Adipocyte (in vitro differentiated cells): ENCODE measurements at regions not wholly inside any gene's neighbourhood (a gene's known extent, or its start where the extent isn't known, plus 50 kb on each side); places are given as distances from the start of the nearest gene placed in this dataset.
A peak's percentile ranks its signal among the peaks of the same experiment; 100 is the strongest.

Source experiments
- DNase-seq: peaks from one replicate; pipeline ENCODE4 v3.0.0-alpha.2; 2015; ENCODE audit warnings: low read depth
- H3K27me3 ChIP-seq: replicated peaks from 2 replicates; pipeline ENCODE4 v1.7.0; 2013; ENCODE audit warnings: mild to moderate bottlenecking, low read length, moderate library complexity; ENCODE audit not compliant: control insufficient read depth, insufficient read depth
- H3K36me3 ChIP-seq: 2 replicates; pipeline ENCODE4 v1.7.0; 2013; ENCODE audit warnings: low read length, mild to moderate bottlenecking, moderate library complexity; ENCODE audit not compliant: control insufficient read depth, insufficient read depth, severe bottlenecking
- H3K4me1 ChIP-seq: 2 replicates; pipeline ENCODE4 v1.7.0; 2013; ENCODE audit warnings: mild to moderate bottlenecking, low read length, moderate library complexity; ENCODE audit not compliant: control insufficient read depth, insufficient read depth
- H3K4me3 ChIP-seq: 2 replicates; pipeline ENCODE4 v1.7.0; 2013; ENCODE audit warnings: mild to moderate bottlenecking, low read length, moderate library complexity
- H3K9ac ChIP-seq: 2 replicates; pipeline ENCODE4 v1.7.0; 2013; ENCODE audit warnings: mild to moderate bottlenecking, low read length, moderate library complexity
- H3K9me3 ChIP-seq: 2 replicates; pipeline ENCODE4 v1.7.0; 2013; ENCODE audit warnings: mild to moderate bottlenecking, low read length, moderate library complexity; ENCODE audit not compliant: control insufficient read depth

GRCh38 chr12:127539226-127539858 is 727.6 kb upstream of the TMEM132C start:
- Histone ChIP-seq H3K27me3 (no peaks in the 10 kb centered on the region), H3K4me1 (peaks cover 5% of the 10 kb centered on the region), H3K36me3 (no peaks in the 10 kb centered on the region), H3K9me3 (no peaks in the 10 kb centered on the region), H3K4me3 (no peak overlapping the region), H3K9ac (no peak overlapping the region)
- DNase-seq: no peak

- Histone ChIP-seq H3K27me3 (no peaks in the 10 kb centered on the region), H3K36me3 (no peaks in the 10 kb centered on the region), H3K9ac (no peak overlapping the region), H3K4me1 (peaks cover 5% of the 10 kb centered on the region), H3K4me3 (no peak overlapping the region), H3K9me3 (no peaks in the 10 kb centered on the region)
- DNase-seq: no peak
Observed at GRCh38 chr12:127542391-127542790, 724.6 kb upstream of the TMEM132C start.

GRCh38 chr12:127542931-127543330 is 724.0 kb upstream of the TMEM132C start:
- Histone ChIP-seq H3K9ac (no peak overlapping the region), H3K9me3 (no peaks in the 10 kb centered on the region), H3K27me3 (no peaks in the 10 kb centered on the region), H3K4me3 (no peak overlapping the region), H3K36me3 (no peaks in the 10 kb centered on the region), H3K4me1 (peaks cover 5% of the 10 kb centered on the region)
- no peak for DNase-seq

DNA sequence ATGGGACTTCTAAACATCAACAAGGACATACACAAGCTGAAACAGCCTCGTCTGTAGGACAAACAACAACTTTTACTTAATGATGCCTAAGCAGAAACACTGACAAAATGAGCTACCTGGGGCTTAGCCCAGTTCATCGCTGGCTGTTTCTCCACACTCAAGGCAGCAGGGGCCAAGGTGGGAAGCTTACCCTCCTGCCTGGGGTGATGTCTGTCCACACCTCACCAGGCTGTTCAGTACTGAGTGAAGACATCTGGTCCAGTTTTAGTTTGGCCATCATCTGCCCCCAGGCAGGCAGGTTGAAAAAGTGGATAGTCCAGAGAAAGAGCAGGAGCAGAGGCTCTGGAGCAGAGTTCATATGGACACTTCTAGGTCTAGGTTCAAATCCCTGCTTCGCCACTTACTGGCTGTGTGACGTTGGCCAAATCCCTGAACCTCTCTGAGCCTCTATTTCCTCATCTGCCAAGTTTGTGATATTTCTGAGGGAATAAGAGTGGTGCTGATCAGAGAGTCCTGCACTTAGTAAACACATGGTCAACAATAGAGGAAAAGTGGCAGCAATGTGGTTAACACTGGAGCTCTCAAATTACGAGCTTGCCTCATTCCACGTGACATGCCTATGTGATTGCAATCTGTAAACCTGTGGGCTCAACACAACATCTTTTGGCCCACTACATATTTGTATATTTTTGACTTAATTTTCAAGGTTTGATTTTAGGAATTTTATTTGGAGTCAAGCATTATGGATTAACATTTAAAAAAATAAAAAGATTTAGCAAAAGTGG is 720.1 kb upstream of the TMEM132C start:
- no peak for DNase-seq
- Histone ChIP-seq H3K9ac (no peak overlapping the region), H3K36me3 (no peaks in the 10 kb centered on the region), H3K4me3 (no peak overlapping the region), H3K27me3 (no peaks in the 10 kb centered on the region), H3K4me1 (peaks cover 12% of the 10 kb centered on the region), H3K9me3 (no peaks in the 10 kb centered on the region)

GRCh38 chr12:127548123-127548553 is 718.8 kb upstream of the TMEM132C start:
- DNase-seq: peak; percentile 48
- Histone ChIP-seq H3K27me3 (no peaks in the 10 kb centered on the region), H3K9me3 (no peaks in the 10 kb centered on the region), H3K4me1 (peaks cover 8% of the 10 kb centered on the region), H3K9ac (no peak overlapping the region), H3K4me3 (no peak overlapping the region), H3K36me3 (no peaks in the 10 kb centered on the region)

DNA sequence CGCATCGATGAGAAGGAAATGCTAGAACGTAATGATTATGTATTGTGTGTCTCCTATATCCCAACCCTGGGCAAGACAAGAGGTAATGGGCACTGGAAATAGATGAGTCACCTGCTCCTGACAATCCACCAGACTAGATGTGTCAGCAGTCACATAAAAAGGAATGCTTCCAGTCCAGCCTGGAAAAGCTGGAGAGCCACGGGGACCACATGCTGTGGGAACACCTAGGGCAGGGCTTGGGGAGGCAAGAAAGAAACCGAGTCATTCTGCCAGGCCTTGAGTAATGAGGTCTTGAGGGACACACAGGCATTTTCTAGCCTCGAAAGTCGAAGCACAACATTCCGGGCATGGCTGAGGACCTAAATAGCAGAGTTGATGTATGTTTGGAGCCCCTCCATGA is 716.7 kb upstream of the TMEM132C start:
- no peaks in the 10 kb centered on the region for H3K9me3 ChIP-seq
- H3K4me3 ChIP-seq: no peak overlapping the region
- H3K27me3 ChIP-seq: no peaks in the 10 kb centered on the region
- no peaks in the 10 kb centered on the region for H3K36me3 ChIP-seq
- H3K4me1 ChIP-seq: peaks cover 7% of the 10 kb centered on the region
- H3K9ac ChIP-seq: no peak overlapping the region
- DNase-seq: no peak

DNA sequence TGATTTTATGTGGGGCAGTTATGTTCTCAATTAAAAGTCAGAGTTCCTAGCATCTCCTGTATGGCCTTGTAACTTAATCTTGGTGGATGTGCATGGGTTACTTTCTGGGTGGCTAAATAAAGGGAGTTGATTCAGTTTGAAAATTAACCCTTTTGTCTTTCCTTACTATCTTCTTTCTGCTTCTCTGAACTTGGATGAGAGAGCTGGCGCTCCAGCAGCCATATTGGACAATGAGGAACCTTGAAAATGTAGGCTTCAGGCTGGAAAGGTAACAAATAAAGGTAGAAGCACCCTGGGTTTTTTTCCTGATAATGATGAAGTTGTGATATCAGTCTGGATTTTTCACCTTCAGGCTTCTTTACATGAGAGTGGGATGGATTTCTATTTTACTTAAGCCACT is 714.1 kb upstream of the TMEM132C start:
- H3K9me3 ChIP-seq: no peaks in the 10 kb centered on the region

GRCh38 chr12:127555071-127555470 is 711.9 kb upstream of the TMEM132C start:
- DNase-seq: no peak
- Histone ChIP-seq H3K4me3 (no peak overlapping the region), H3K36me3 (no peaks in the 10 kb centered on the region), H3K9ac (no peak overlapping the region), H3K9me3 (no peaks in the 10 kb centered on the region), H3K27me3 (no peaks in the 10 kb centered on the region), H3K4me1 (peaks cover 10% of the 10 kb centered on the region)

More for the DNA sequence above, 714.1 kb upstream of the TMEM132C start:
- DNase-seq: no peak
- H3K27me3 ChIP-seq: no peaks in the 10 kb centered on the region
- no peaks in the 10 kb centered on the region for H3K36me3 ChIP-seq
- H3K9ac ChIP-seq: no peak overlapping the region
- H3K4me3 ChIP-seq: no peak overlapping the region
- peaks cover 14% of the 10 kb centered on the region for H3K4me1 ChIP-seq

DNA sequence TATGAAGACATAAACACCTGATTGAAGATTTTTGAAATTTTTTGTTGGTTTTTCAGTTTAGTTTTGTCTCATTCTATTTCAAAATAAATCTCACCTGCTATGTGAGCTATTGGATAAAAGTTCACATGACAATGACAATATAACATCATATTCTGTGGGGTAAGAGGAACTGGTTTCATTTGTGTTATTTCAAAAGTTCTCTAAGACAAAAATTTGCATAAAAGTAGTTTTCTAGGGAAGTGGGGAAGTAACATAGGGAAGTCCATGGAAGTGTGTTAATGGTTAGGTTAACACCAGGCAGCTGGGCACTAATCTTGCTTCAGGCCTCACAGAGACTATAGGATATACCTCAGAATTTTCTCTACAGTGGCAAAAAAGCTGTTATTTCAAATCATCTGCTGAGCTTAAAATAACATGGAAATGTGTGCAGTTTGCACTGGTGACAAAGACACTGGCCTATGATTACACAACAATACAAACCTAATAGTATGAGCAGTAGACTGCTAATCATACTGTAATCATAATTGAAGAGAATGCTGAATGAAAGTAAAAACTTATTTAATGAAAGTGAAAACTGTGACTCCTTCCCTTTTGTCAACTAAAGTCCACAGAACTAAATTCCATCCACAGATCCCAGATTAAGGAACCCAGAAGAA is 710.6 kb upstream of the TMEM132C start:
- Histone ChIP-seq H3K9ac (no peak overlapping the region), H3K27me3 (no peaks in the 10 kb centered on the region), H3K4me1 (peaks cover 7% of the 10 kb centered on the region), H3K36me3 (no peaks in the 10 kb centered on the region), H3K4me3 (no peak overlapping the region), H3K9me3 (no peaks in the 10 kb centered on the region)
- DNase-seq: no peak

GRCh38 chr12:127558361-127558760 is 708.6 kb upstream of the TMEM132C start:
- no peaks in the 10 kb centered on the region for H3K9me3 ChIP-seq
- H3K9ac ChIP-seq: no peak overlapping the region
- no peaks in the 10 kb centered on the region for H3K27me3 ChIP-seq
- DNase-seq: no peak
- no peak overlapping the region for H3K4me3 ChIP-seq
- no peaks in the 10 kb centered on the region for H3K36me3 ChIP-seq
- H3K4me1 ChIP-seq: peaks cover 7% of the 10 kb centered on the region

- Histone ChIP-seq H3K9me3 (no peaks in the 10 kb centered on the region), H3K9ac (no peak overlapping the region), H3K4me1 (peaks cover 7% of the 10 kb centered on the region), H3K4me3 (no peak overlapping the region), H3K27me3 (no peaks in the 10 kb centered on the region), H3K36me3 (no peaks in the 10 kb centered on the region)
- peak; percentile 73 for DNase-seq
Observed at GRCh38 chr12:127559349-127560040, 707.5 kb upstream of the TMEM132C start.
